Endothelial cell of umbilical vein (primary cell): ENCODE measurements at regions not wholly inside any gene's neighbourhood (a gene's known extent, or its start where the extent isn't known, plus 50 kb on each side); places are given as distances from the start of the nearest gene placed in this dataset.

ENCODE experiments used
- BruUV-seq: library from RNA; stranded (reverse); fragments of 400-500 nt; replicated peaks from 2 replicates; lab custom pipeline; 2021; lab: Mats Ljungman, UMichigan
- CTCF ChIA-PET: fragments of 300-600, 350-600 bp; sonication (Branson Sonifier 250); formaldehyde crosslinking; loops from one replicate; lab custom pipeline; 2021; ENCODE audit warnings: antibody characterized with exemption, inconsistent platforms; lab: Charles Lee
- POLR2A ChIA-PET: fragments of 300-600, 350-600 bp; sonication (Branson Sonifier 250); formaldehyde crosslinking; loops from one replicate; lab custom pipeline; 2021; ENCODE audit warnings: antibody characterized with exemption, inconsistent platforms; lab: Charles Lee
- DNase-seq: peaks from one replicate; pipeline ENCODE4 v3.0.0-alpha.2; 2011; ENCODE audit warnings: low read depth, low spot score
- FAIRE-seq: peaks from 2 replicates; lab custom pipeline; 2011; peaks lifted over from hg19 to GRCh38; lab: Jason Lieb, UNC
- H2AFZ ChIP-seq: 2 replicates; pipeline ENCODE4 v1.6.0; 2012; ENCODE audit warnings: low read depth, low read length, control low read depth, inconsistent platforms
- H3K27ac ChIP-seq: 2 replicates; pipeline ENCODE4 v1.5.1; 2011; ENCODE audit warnings: low read depth, mild to moderate bottlenecking, control low read depth, low read length, moderate library complexity; ENCODE audit not compliant: insufficient read depth
- H3K27me3 ChIP-seq, 2 experiments: 2 replicates each; pipeline versions ENCODE4 v1.6.0 to v1.6.1; 2011; ENCODE audit warnings: low read length in 2 of 2, mixed read lengths in 1 of 2; ENCODE audit not compliant: control insufficient read depth in 2 of 2, insufficient read depth in 2 of 2
- H3K36me3 ChIP-seq, 2 experiments: 2 replicates in 1 of 2; 3 replicates in 1 of 2; pipeline ENCODE4 v1.5.1; 2011; ENCODE audit warnings: low read length in 2 of 2, mild to moderate bottlenecking in 1 of 2, moderate library complexity in 1 of 2; ENCODE audit not compliant: control insufficient read depth in 2 of 2, insufficient read depth in 2 of 2; ENCODE audit errors: extremely low read depth in 1 of 2
- H3K4me1 ChIP-seq: 3 replicates; pipeline ENCODE4 v1.5.1; 2011; ENCODE audit warnings: mild to moderate bottlenecking, low read length; ENCODE audit not compliant: control insufficient read depth, insufficient read depth; ENCODE audit errors: extremely low read depth
- H3K4me2 ChIP-seq: 2 replicates; pipeline ENCODE4 v1.6.1; 2011; ENCODE audit warnings: low read length, control low read depth, mixed read lengths; ENCODE audit not compliant: insufficient read depth
- H3K4me3 ChIP-seq, 3 experiments: fragments of 200-600 bp in 1 of 3; sonication (generic), shearing (Covaris generic) in 1 of 3; replicated peaks in 1 of 3; 2 replicates each; pipeline ENCODE4 v1.5.1; 2011 to 2016; ENCODE audit warnings: control low read depth in 3 of 3, low read length in 3 of 3, mild to moderate bottlenecking in 2 of 3, inconsistent platforms in 1 of 3, low read depth in 1 of 3, moderate library complexity in 1 of 3; ENCODE audit not compliant: insufficient read depth in 1 of 3
- H3K79me2 ChIP-seq: 2 replicates; pipeline ENCODE4 v1.6.0; 2012; ENCODE audit warnings: low read length, inconsistent platforms; ENCODE audit not compliant: control insufficient read depth, insufficient read depth
- H3K9ac ChIP-seq: replicated peaks from 2 replicates; pipeline ENCODE3; 2011; ENCODE audit warnings: low read length, control low read depth; ENCODE audit not compliant: insufficient read depth; ENCODE audit errors: extremely low read depth
- H3K9me1 ChIP-seq: replicated peaks from 3 replicates; pipeline ENCODE4 v1.6.0; 2011; ENCODE audit warnings: mild to moderate bottlenecking, low read length; ENCODE audit not compliant: control insufficient read depth, insufficient read depth; ENCODE audit errors: extremely low read depth
- H3K9me3 ChIP-seq: replicated peaks from 2 replicates; pipeline ENCODE4 v1.5.1; 2012; ENCODE audit warnings: low read length, inconsistent platforms; ENCODE audit not compliant: control insufficient read depth, insufficient read depth
- H4K20me1 ChIP-seq: replicated peaks from 2 replicates; pipeline ENCODE3; 2011; ENCODE audit warnings: mild to moderate bottlenecking, low read length; ENCODE audit not compliant: control insufficient read depth, insufficient read depth; ENCODE audit errors: extremely low read depth
- EZH2 ChIP-seq: IDR thresholded peaks from 2 replicates; pipeline ENCODE4 v1.6.1; 2012; ENCODE audit warnings: borderline replicate concordance, low read depth, mild to moderate bottlenecking, moderate library complexity, low read length, inconsistent platforms; ENCODE audit not compliant: severe bottlenecking
- FOS ChIP-seq: IDR thresholded peaks from 2 replicates; pipeline ENCODE4 v1.6.1; 2011; ENCODE audit warnings: mild to moderate bottlenecking, low read length, moderate library complexity, borderline replicate concordance; ENCODE audit not compliant: insufficient read depth
- GATA2 ChIP-seq: IDR thresholded peaks from 2 replicates; pipeline ENCODE4 v1.7.0; 2011; ENCODE audit warnings: low read depth, mild to moderate bottlenecking, moderate library complexity, mixed read lengths, low read length; ENCODE audit not compliant: insufficient read length, insufficient read depth
- JUN ChIP-seq: IDR thresholded peaks from 2 replicates; pipeline ENCODE4 v1.6.1; 2011; ENCODE audit warnings: borderline replicate concordance, low read depth; ENCODE audit not compliant: insufficient read length, insufficient read depth
- MYC ChIP-seq: IDR thresholded peaks from one replicate; pipeline ENCODE4 v1.6.1; 2011; ENCODE audit warnings: mild to moderate bottlenecking, low read depth, low read length
- POLR2A ChIP-seq: IDR thresholded peaks from 2 replicates; pipeline ENCODE4 v1.6.1; 2012; ENCODE audit warnings: low read depth, mild to moderate bottlenecking, control low read depth, low read length
- POLR2AphosphoS5 ChIP-seq: IDR thresholded peaks from 2 replicates; pipeline ENCODE4 v1.6.1; 2012; ENCODE audit warnings: low read depth, mild to moderate bottlenecking, control low read depth, low read length, moderate library complexity; ENCODE audit not compliant: insufficient read depth
- dilution Hi-C: fragments of 300-500 bp; cut with MboI; formaldehyde crosslinking; loops from one replicate; pipeline ENCODE4 v1.15.0; 2019; ENCODE audit warnings: low sequenced_read_pairs; ENCODE audit not compliant: extremely low pct_ligation_motif_present
- intact Hi-C: fragments of 100-400 bp; cut with micrococcal nuclease; formaldehyde crosslinking; loops from one replicate; pipeline ENCODE4 v1.10.0; 2022
- TF ChIP-seq, protein P1 (sequence below), 2 donors: IDR thresholded peaks; 1 replicate in 1 of 2; 2 replicates in 1 of 2; pipeline ENCODE4 v1.5.1; 2011; ENCODE audit warnings: low read length in 2 of 2, mild to moderate bottlenecking in 2 of 2, moderate library complexity in 2 of 2, control low read depth in 1 of 2, inconsistent platforms in 1 of 2, low read depth in 1 of 2; ENCODE audit not compliant: insufficient read depth in 1 of 2; ENCODE audit errors: extremely low read depth in 1 of 2
- TF ChIP-seq, protein P2 (sequence below): IDR thresholded peaks from 2 replicates; pipeline ENCODE4 v1.6.1; 2011; ENCODE audit not compliant: insufficient read depth, insufficient read length

DNA sequence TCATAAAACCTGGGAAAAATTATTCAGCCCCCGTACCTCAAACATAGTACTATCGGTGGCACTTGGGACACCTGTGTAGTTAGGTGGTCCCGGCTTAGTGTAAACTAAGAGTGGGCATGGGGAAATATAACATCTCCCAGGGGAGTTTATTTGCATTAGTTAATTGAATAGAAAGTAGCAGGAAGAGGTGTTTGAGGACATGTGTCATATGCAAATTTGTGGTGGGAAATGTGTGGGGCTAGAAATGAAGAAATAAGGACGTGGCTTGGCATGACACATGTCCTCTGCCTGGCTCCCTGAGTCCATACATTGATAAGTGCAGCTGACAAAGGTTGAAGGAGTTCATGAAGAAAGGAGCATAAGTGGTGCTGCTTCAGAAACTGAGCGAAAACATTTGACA lies 483.6 kb downstream of the SH2D1A start:
- no peak overlapping the region for H2AFZ ChIP-seq
- H3K27me3 ChIP-seq, result no peaks in the 10 kb centered on the region
- CTCF ChIA-PET, result no interaction called here
- no peak overlapping the region for H3K9ac ChIP-seq
- H3K9me3 ChIP-seq, result no peaks in the 10 kb centered on the region
- no peak for TF ChIP-seq FOS
- POLR2A ChIA-PET, result no interaction called here
- no peaks in the 10 kb centered on the region for H3K9me1 ChIP-seq
- DNase-seq (no peak), FAIRE-seq (no peak)
- H3K4me1 ChIP-seq, result no peaks in the 10 kb centered on the region
- H3K4me3 ChIP-seq, result no peak overlapping the region
- no peaks in the 10 kb centered on the region for H4K20me1 ChIP-seq
- no TSS peak for BruUV-seq
- intact Hi-C loops, result no loop called here
- H3K4me2 ChIP-seq, result no peak overlapping the region
- H3K79me2 ChIP-seq, result no peaks in the 10 kb centered on the region
- H3K36me3 ChIP-seq, result no peaks in the 10 kb centered on the region
- H3K27ac ChIP-seq, result no peak overlapping the region
- dilution Hi-C loops, result no loop called here

GRCh38 chrX:124836786-124837185 lies 482.9 kb upstream of the TEX13C start:
- no peak overlapping the region for H3K27ac ChIP-seq
- CTCF ChIA-PET, result no interaction called here
- no peaks in the 10 kb centered on the region for H3K36me3 ChIP-seq
- intact Hi-C loops (no loop called here), dilution Hi-C loops (no loop called here)
- no peaks in the 10 kb centered on the region for H3K9me3 ChIP-seq
- H3K27me3 ChIP-seq, result no peaks in the 10 kb centered on the region
- no peak overlapping the region for H2AFZ ChIP-seq
- POLR2A ChIA-PET, result no interaction called here
- no peaks in the 10 kb centered on the region for H3K4me1 ChIP-seq
- FAIRE-seq, result no peak
- no peak for TF ChIP-seq JUN
- no peak for TF ChIP-seq FOS
- no peak for TF ChIP-seq GATA2
- TF ChIP-seq EZH2, result no peak
- TF ChIP-seq, protein P1, sequence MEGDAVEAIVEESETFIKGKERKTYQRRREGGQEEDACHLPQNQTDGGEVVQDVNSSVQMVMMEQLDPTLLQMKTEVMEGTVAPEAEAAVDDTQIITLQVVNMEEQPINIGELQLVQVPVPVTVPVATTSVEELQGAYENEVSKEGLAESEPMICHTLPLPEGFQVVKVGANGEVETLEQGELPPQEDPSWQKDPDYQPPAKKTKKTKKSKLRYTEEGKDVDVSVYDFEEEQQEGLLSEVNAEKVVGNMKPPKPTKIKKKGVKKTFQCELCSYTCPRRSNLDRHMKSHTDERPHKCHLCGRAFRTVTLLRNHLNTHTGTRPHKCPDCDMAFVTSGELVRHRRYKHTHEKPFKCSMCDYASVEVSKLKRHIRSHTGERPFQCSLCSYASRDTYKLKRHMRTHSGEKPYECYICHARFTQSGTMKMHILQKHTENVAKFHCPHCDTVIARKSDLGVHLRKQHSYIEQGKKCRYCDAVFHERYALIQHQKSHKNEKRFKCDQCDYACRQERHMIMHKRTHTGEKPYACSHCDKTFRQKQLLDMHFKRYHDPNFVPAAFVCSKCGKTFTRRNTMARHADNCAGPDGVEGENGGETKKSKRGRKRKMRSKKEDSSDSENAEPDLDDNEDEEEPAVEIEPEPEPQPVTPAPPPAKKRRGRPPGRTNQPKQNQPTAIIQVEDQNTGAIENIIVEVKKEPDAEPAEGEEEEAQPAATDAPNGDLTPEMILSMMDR (IDR thresholded peaks at IDR 0.05; ENCODE audit: extremely low read depth in 1 of 2, insufficient read depth in 1 of 2, low read depth in 1 of 2, low read length in 2 of 2), result no peak
- no peak for TF ChIP-seq POLR2AphosphoS5
- no peak for TF ChIP-seq MYC
- TF ChIP-seq, protein P2, sequence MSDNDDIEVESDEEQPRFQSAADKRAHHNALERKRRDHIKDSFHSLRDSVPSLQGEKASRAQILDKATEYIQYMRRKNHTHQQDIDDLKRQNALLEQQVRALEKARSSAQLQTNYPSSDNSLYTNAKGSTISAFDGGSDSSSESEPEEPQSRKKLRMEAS, result no peak
- no peak for TF ChIP-seq POLR2A
- no peak overlapping the region for H3K9ac ChIP-seq
- no peak overlapping the region for H3K4me3 ChIP-seq
- no peak for DNase-seq
- no peak overlapping the region for H3K4me2 ChIP-seq
- no peaks in the 10 kb centered on the region for H3K9me1 ChIP-seq
- H4K20me1 ChIP-seq, result no peaks in the 10 kb centered on the region
- no TSS peak for BruUV-seq
- H3K79me2 ChIP-seq, result no peaks in the 10 kb centered on the region
